Mesothelial cell of epicardium (in vitro differentiated cells): ENCODE measurements at regions not wholly inside any gene's neighbourhood (a gene's known extent, or its start where the extent isn't known, plus 50 kb on each side); places are given as distances from the start of the nearest gene placed in this dataset.

Source experiments
- DNase-seq, 2 experiments: peaks; one replicate each; pipeline ENCODE4 v3.0.0; 2021; ENCODE audit warnings: low spot score in 2 of 2; ENCODE audit not compliant: unreplicated experiment in 2 of 2
- H3K27ac Mint-ChIP-seq: 2 replicates; pipeline ENCODE4 v1.8.0; 2021; ENCODE audit warnings: mixed read lengths
- H3K27me3 Mint-ChIP-seq: 2 replicates; pipeline ENCODE4 v1.8.0; 2021; ENCODE audit warnings: low read depth, mixed read lengths
- H3K36me3 Mint-ChIP-seq: 2 replicates; pipeline ENCODE4 v1.8.0; 2021; ENCODE audit warnings: mixed read lengths
- H3K4me1 Mint-ChIP-seq: 2 replicates; pipeline ENCODE4 v1.8.0; 2021; ENCODE audit warnings: mixed read lengths
- H3K4me3 Mint-ChIP-seq: 2 replicates; pipeline ENCODE4 v1.8.0; 2021; ENCODE audit warnings: mild to moderate bottlenecking, moderate library complexity, mixed read lengths
- H3K9me3 Mint-ChIP-seq: 2 replicates; pipeline ENCODE4 v1.8.0; 2021; ENCODE audit warnings: mixed read lengths
- TF ChIP-seq, protein P1 (sequence below): fragments of 200-600 bp; sonication (generic); IDR thresholded peaks from one replicate; pipeline ENCODE4 v1.5.0; 2021; ENCODE audit warnings: antibody characterized with exemption; ENCODE audit not compliant: unreplicated experiment

DNA sequence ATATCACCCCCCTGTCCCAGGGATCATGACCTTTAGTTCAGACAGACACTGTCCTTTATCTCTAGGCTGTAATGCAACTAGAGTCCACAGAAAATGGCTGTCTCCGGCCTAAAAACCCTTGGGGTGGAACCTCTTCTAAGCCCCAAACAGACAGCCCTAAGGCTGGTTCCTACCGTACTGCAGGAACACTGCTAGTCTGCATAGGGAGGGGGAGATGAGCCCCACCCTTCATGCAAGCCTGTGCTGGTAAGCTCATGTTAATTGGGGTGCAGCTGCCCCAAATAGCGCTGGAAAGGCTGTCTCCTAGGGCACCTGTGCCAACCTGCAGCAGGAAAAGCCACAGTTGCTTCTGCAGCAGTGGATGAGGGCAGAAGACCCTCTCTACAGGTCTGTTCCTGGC, 252.1 kb upstream of the MDFIC2 start:
- Mint-ChIP-seq H3K27me3 (no peaks in the 10 kb centered on the region), H3K4me3 (no peak overlapping the region), H3K4me1 (no peaks in the 10 kb centered on the region), H3K27ac (no peak overlapping the region), H3K9me3 (peaks cover 20% of the 10 kb centered on the region), H3K36me3 (no peaks in the 10 kb centered on the region)
- TF ChIP-seq, protein P1, sequence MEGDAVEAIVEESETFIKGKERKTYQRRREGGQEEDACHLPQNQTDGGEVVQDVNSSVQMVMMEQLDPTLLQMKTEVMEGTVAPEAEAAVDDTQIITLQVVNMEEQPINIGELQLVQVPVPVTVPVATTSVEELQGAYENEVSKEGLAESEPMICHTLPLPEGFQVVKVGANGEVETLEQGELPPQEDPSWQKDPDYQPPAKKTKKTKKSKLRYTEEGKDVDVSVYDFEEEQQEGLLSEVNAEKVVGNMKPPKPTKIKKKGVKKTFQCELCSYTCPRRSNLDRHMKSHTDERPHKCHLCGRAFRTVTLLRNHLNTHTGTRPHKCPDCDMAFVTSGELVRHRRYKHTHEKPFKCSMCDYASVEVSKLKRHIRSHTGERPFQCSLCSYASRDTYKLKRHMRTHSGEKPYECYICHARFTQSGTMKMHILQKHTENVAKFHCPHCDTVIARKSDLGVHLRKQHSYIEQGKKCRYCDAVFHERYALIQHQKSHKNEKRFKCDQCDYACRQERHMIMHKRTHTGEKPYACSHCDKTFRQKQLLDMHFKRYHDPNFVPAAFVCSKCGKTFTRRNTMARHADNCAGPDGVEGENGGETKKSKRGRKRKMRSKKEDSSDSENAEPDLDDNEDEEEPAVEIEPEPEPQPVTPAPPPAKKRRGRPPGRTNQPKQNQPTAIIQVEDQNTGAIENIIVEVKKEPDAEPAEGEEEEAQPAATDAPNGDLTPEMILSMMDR = no peak
- no peak for DNase-seq

DNA sequence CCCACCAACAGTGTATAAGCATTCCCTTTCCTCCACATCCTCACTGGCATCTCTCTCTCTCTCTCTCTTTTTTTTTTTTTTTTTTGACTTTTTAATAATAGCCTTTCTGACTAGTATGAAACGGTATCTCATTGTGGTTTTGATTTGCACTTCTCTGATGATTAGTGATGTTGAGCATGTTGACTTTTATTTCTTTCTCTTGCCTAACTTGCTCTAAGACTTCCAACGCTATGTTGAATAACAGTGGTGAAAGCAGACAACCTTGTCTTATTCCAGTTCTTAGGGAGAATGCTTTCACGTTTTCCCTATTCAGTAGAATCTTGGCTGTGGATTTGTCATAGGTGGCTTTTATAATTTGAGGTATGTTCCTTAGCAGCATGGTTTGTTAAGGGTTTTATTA, 249.4 kb upstream of the MDFIC2 start:
- Mint-ChIP-seq H3K9me3 (peaks cover 20% of the 10 kb centered on the region), H3K36me3 (no peaks in the 10 kb centered on the region), H3K4me1 (no peaks in the 10 kb centered on the region), H3K27me3 (no peaks in the 10 kb centered on the region), H3K4me3 (no peak overlapping the region), H3K27ac (no peak overlapping the region)
- TF ChIP-seq, protein P1 = no peak
- no peak for DNase-seq

DNA sequence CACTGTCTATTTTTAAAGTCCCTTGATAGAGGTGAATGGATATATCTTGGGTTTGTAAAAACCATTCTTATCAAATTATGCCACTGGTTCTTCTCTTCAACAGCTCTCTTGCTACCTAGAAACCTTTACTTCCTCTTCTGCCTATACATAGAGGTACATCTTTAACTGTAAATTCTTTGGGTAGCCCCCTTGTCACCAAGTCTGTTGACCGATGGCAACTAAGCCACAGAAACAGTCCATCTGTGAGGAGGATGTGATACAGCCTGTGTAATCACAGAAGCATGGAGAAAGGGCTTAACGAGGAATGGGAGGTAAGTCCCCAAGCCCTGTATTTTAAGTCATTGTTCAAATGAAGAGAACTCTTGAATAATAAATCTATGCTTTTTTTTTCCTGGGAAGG, 246.5 kb upstream of the MDFIC2 start:
- H3K27me3 Mint-ChIP-seq = no peaks in the 10 kb centered on the region
- TF ChIP-seq, protein P1 = no peak

DNA sequence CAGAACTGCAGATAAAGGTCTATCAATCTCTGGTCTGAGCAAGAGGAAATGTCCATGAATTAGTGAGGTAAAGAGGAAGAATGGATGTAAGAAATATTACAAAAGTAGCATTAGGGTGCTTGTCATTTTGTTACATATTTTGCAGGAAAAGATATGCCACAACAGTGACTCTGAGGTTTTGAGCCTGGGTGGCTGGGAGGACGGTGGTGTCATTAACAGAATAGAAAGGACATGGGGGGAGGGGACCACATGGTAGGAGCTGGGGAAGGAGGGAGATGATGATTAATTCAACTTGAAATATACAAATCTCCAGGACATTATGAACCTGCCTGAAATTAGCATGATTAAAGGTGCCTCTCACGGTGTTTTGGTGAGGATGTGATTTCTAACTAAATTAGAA, 245.5 kb upstream of the MDFIC2 start:
- H3K36me3 Mint-ChIP-seq = no peaks in the 10 kb centered on the region
- no peak overlapping the region for H3K4me3 Mint-ChIP-seq
- H3K4me1 Mint-ChIP-seq = peaks cover 2% of the 10 kb centered on the region
- peaks cover 7% of the 10 kb centered on the region for H3K9me3 Mint-ChIP-seq
- DNase-seq = no peak
- H3K27me3 Mint-ChIP-seq = no peaks in the 10 kb centered on the region
- TF ChIP-seq, protein P1 = no peak
- no peak overlapping the region for H3K27ac Mint-ChIP-seq

More for the DNA sequence above, 246.5 kb upstream of the MDFIC2 start:
- H3K9me3 Mint-ChIP-seq = peaks cover 14% of the 10 kb centered on the region
- no peak overlapping the region for H3K27ac Mint-ChIP-seq
- no peaks in the 10 kb centered on the region for H3K36me3 Mint-ChIP-seq
- no peak overlapping the region for H3K4me3 Mint-ChIP-seq
- peaks cover 2% of the 10 kb centered on the region for H3K4me1 Mint-ChIP-seq
- DNase-seq = no peak

DNA sequence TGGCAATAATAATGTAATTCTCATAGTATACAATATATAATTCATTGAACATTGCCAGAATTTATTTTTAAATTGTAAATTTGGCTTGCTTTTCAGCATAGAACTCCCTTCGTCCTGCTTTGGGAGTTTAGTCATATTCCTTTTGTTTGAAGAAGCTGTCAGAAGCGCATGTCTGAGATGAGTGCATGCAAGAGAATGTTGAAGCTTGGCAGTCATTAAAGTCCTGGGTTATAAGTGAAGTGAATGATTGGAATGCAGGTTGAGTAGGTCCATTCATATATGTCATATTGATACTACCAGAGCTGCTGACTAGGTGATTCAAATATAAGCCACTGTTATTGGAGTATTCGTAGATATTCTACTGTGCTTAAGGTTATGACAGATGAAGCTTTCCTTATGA, 243.6 kb upstream of the MDFIC2 start:
- Mint-ChIP-seq H3K27ac (no peak overlapping the region), H3K4me3 (no peak overlapping the region), H3K9me3 (peaks cover 13% of the 10 kb centered on the region), H3K4me1 (peaks cover 2% of the 10 kb centered on the region), H3K27me3 (no peaks in the 10 kb centered on the region), H3K36me3 (peaks cover 2% of the 10 kb centered on the region)
- no peak for DNase-seq
- TF ChIP-seq, protein P1 = no peak

DNA sequence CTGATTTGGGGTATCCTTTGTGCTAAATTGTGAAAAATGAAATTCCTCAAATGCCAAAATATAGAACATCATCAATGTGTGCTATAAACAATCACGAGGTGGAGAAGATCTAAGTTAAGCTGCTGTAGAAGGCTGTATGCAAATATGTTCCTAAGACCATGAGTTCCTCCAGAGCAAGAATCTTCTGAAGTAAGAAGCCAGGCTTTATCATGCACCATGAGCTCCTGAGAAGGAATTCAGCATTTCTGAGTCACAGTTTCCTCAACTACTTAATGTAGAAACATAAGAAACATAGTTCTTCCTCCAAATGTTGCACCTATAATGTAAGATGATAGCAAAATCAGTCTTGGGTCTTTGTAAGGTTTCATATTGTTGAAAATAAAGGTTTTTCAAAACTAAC, 241.7 kb upstream of the MDFIC2 start:
- peaks cover 2% of the 10 kb centered on the region for H3K4me1 Mint-ChIP-seq
- H3K36me3 Mint-ChIP-seq = peaks cover 2% of the 10 kb centered on the region
- no peak overlapping the region for H3K27ac Mint-ChIP-seq
- peaks cover 16% of the 10 kb centered on the region for H3K9me3 Mint-ChIP-seq
- no peaks in the 10 kb centered on the region for H3K27me3 Mint-ChIP-seq
- DNase-seq = no peak
- TF ChIP-seq, protein P1 = no peak
- H3K4me3 Mint-ChIP-seq = no peak overlapping the region
